PC-3 (cell line): ENCODE measurements at regions not wholly inside any gene's neighbourhood (a gene's known extent, or its start where the extent isn't known, plus 50 kb on each side); places are given as distances from the start of the nearest gene placed in this dataset.

Source experiments
- CTCF ChIP-seq: fragments of 300-600 bp; sonication (generic); conservative IDR thresholded peaks from 2 replicates; pipeline ENCODE4 v1.5.1; 2017; ENCODE audit warnings: antibody characterized with exemption, low read depth, mild to moderate bottlenecking, low read length
- EZH2 ChIP-seq: fragments of 300-600 bp; sonication (generic); IDR thresholded peaks from one replicate; pipeline ENCODE4 v1.6.1; 2017; ENCODE audit warnings: antibody characterized with exemption, mild to moderate bottlenecking, low read length; ENCODE audit not compliant: unreplicated experiment
- EZH2phosphoT487 ChIP-seq: fragments of 300-600 bp; sonication (generic); IDR thresholded peaks from 2 replicates; pipeline ENCODE4 v1.6.1; 2018; ENCODE audit warnings: mild to moderate bottlenecking, antibody characterized with exemption, low read length, borderline replicate concordance

- no peak for TF ChIP-seq CTCF
- no peak for TF ChIP-seq EZH2
- TF ChIP-seq EZH2phosphoT487, result no peak
Measured at GRCh38 chr4:54386693-54387092, 157.6 kb downstream of the PDGFRA start.
